ENCODE measurements at regions not wholly inside any gene's neighbourhood (a gene's known extent, or its start where the extent isn't known, plus 50 kb on each side); places are given as distances from the start of the nearest gene placed in this dataset.

DNA sequence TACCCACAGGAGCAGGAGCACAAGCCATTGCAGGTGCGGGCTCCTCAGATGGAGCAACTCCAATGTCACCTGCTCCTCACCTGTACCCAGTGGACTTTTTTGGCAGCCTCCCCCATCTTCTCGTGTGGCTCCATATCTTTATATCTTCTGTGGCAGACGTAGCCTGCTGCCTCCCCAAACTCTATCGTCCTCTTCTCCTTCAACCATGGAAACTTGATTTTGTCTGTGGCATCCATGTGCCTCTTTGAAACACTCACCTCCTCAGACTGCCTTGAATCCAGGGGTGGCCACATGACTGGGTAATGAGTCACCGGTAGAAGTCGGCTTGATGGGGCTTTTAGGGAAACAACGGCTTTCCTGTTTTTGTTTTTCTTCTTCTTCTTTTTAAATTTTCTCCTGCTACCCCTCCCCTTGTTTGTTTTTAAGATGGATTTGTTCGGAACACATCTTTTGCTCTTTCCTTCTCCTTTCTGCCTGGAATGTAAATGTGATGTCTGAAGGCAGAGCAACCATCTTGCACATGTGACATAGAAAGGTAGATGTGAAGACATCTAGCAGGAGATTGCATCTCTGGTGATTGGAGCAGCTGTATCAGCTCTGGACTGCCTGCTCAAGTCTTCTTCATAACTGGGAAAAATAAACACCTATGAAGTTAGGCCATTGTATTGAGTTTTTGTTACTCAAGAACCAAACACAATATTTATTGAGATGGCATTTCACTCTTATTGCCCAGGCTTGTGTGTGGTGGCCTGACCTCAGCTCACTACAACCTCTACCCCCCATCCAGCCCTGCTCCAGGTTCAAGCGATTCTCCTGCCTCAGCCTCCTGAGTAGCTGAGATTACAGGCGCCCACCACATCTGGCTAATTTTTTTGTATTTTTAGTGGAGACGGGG lies 69.9 kb upstream of the DDR1 start:
- peak overlapping the region; percentile 33 for H3K4me2 ChIP-seq (replicated peaks; ENCODE audit: extremely low read depth, low read length, poor library complexity, severe bottlenecking)
- Mint-ChIP-seq H3K4me1 (peaks cover 73% of the 10 kb centered on the region), H3K27ac (peak overlapping the region; percentile 90 to 98 (median 96)), H3K9me3 (no peaks in the 10 kb centered on the region), H3K4me3 (peak overlapping the region in 1 of 2 donors; percentile 75), H3K36me3 (peaks cover 0 to 10% of the 10 kb centered on the region in 2 donors), H3K27me3 (ENCODE audit: low read depth in 3 of 3) (peaks cover 0 to 6% (median 0%) of the 10 kb centered on the region in 3 donors)
- no peak overlapping the region for H2AFZ ChIP-seq (ENCODE audit: insufficient read depth, low read depth, low read length, poor library complexity, severe bottlenecking)
- intact Hi-C loops (cut with micrococcal nuclease), result loop anchor here (5.0 kb wide), 2 partner anchors 32 to 72 kb away; partner anchors contain the start of genes FLOT1 (in 2 of the 2) and IER3 (in 2 of the 2)
- peak overlapping the region; percentile 86 to 90 for H3K27ac ChIP-seq (ENCODE audit: low read depth in 1 of 2, low read length in 2 of 2)
- no peak for TF ChIP-seq CTCF (IDR thresholded peaks at IDR 0.05)
- H4K20me1 ChIP-seq (ENCODE audit: insufficient read depth, low read length), result no peaks in the 10 kb centered on the region
- H3K36me3 ChIP-seq (replicated peaks in 1 of 2; ENCODE audit: control insufficient read depth in 1 of 2, insufficient read depth in 2 of 2, low read length in 2 of 2), result no peaks in the 10 kb centered on the region
- H3K79me2 ChIP-seq (ENCODE audit: insufficient read depth, low read length), result no peaks in the 10 kb centered on the region
- 71% methylated on average over 2 of the region's 11 CpGs for WGBS (ENCODE audit: insufficient coverage)
- no peaks in the 10 kb centered on the region for H3K9me3 ChIP-seq (replicated peaks in 1 of 2; ENCODE audit: control insufficient read depth in 1 of 2, insufficient read depth in 1 of 2, low read length in 2 of 2)
- no peaks in the 10 kb centered on the region for H3K27me3 ChIP-seq (ENCODE audit: control insufficient read depth in 2 of 2, insufficient read depth in 2 of 2, low read length in 2 of 2)
- H3K9ac ChIP-seq (ENCODE audit: insufficient read depth, low read length, poor library complexity, severe bottlenecking), result peak overlapping the region; percentile 27
- peak; percentile 82 to 95 (median 91) for DNase-seq
- H3K4me1 ChIP-seq (ENCODE audit: control insufficient read depth in 1 of 2, insufficient read depth in 2 of 2, low read length in 2 of 2), result peaks cover 62 to 71% of the 10 kb centered on the region in 2 donors
- H3K4me3 ChIP-seq (replicated peaks in 1 of 3; ENCODE audit: low read depth in 2 of 3, low read length in 3 of 3), result peak overlapping the region in 1 of 3 experiments; percentile 21

GRCh38 chr6:30813631-30814145 lies 69.3 kb upstream of the IER3 start:
- peak overlapping the region in 1 of 3 experiments; percentile 21 for H3K4me3 ChIP-seq (replicated peaks in 1 of 3; ENCODE audit: low read depth in 2 of 3, low read length in 3 of 3)
- no peaks in the 10 kb centered on the region for H3K9me3 ChIP-seq (replicated peaks in 1 of 2; ENCODE audit: control insufficient read depth in 1 of 2, insufficient read depth in 1 of 2, low read length in 2 of 2)
- Mint-ChIP-seq H3K27me3 (ENCODE audit: low read depth in 3 of 3) (peaks cover 0 to 6% (median 0%) of the 10 kb centered on the region in 3 donors), H3K36me3 (peaks cover 0 to 9% of the 10 kb centered on the region in 2 donors), H3K4me3 (peak overlapping the region in 1 of 2 donors; percentile 75), H3K4me1 (peaks cover 71% of the 10 kb centered on the region), H3K27ac (peak overlapping the region; percentile 90 to 98 (median 96)), H3K9me3 (no peaks in the 10 kb centered on the region)
- H4K20me1 ChIP-seq (ENCODE audit: insufficient read depth, low read length), result no peaks in the 10 kb centered on the region
- peak overlapping the region; percentile 27 for H3K9ac ChIP-seq (ENCODE audit: insufficient read depth, low read length, poor library complexity, severe bottlenecking)
- TF ChIP-seq CTCF (IDR thresholded peaks at IDR 0.05), result no peak
- peak in 2 of 3 donors; percentile 42 to 58 for DNase-seq
- peak overlapping the region; percentile 33 for H3K4me2 ChIP-seq (replicated peaks; ENCODE audit: extremely low read depth, low read length, poor library complexity, severe bottlenecking)
- 53% methylated on average over 4 of the region's 9 CpGs for WGBS (ENCODE audit: insufficient coverage)
- no peak overlapping the region for H2AFZ ChIP-seq (ENCODE audit: insufficient read depth, low read depth, low read length, poor library complexity, severe bottlenecking)
- H3K4me1 ChIP-seq (ENCODE audit: control insufficient read depth in 1 of 2, insufficient read depth in 2 of 2, low read length in 2 of 2), result peaks cover 57 to 65% of the 10 kb centered on the region in 2 donors
- intact Hi-C loops (cut with micrococcal nuclease), result loop anchor here in 1 of 2 donors (5.0 kb wide), 1 partner anchor 71 kb away; the partner anchor contains the start of genes FLOT1 and IER3
- H3K36me3 ChIP-seq (replicated peaks in 1 of 2; ENCODE audit: control insufficient read depth in 1 of 2, insufficient read depth in 2 of 2, low read length in 2 of 2), result no peaks in the 10 kb centered on the region
- H3K79me2 ChIP-seq (ENCODE audit: insufficient read depth, low read length), result no peaks in the 10 kb centered on the region
- H3K27me3 ChIP-seq (ENCODE audit: control insufficient read depth in 2 of 2, insufficient read depth in 2 of 2, low read length in 2 of 2), result no peaks in the 10 kb centered on the region
- H3K27ac ChIP-seq (ENCODE audit: low read depth in 1 of 2, low read length in 2 of 2), result peak overlapping the region; percentile 86 to 90

Data from CD14-positive monocyte (primary cell).